OCI-LY7 (cell line): ENCODE measurements at regions not wholly inside any gene's neighbourhood (a gene's known extent, or its start where the extent isn't known, plus 50 kb on each side); places are given as distances from the start of the nearest gene placed in this dataset.

Experiments used
- BruUV-seq: library from RNA; stranded (reverse); fragments of 400-500 nt; replicated peaks from 2 replicates; lab custom pipeline; 2021; lab: Mats Ljungman, UMichigan
- CTCF ChIA-PET: fragments of 300-600 bp; sonication (Branson Sonifier 250); formaldehyde crosslinking; loops from one replicate; lab custom pipeline; 2022; ENCODE audit warnings: antibody characterized with exemption; ENCODE audit not compliant: unreplicated experiment; lab: Charles Lee
- POLR2A ChIA-PET: fragments of 300-600 bp; sonication (Branson Sonifier 250); formaldehyde crosslinking; loops from one replicate; lab custom pipeline; 2022; ENCODE audit warnings: antibody characterized with exemption; lab: Charles Lee
- DNase-seq: peaks from one replicate; pipeline ENCODE4 v3.0.0-alpha.2; 2015; ENCODE audit warnings: low spot score
- H2AFZ ChIP-seq: fragments of 200-600 bp; sonication (generic), shearing (Covaris generic); 2 replicates; pipeline ENCODE4 v1.6.1; 2014; ENCODE audit warnings: mild to moderate bottlenecking, antibody characterized with exemption, low read length, moderate library complexity
- H3K27ac ChIP-seq: fragments of 200-600 bp; sonication (generic); 2 replicates; pipeline ENCODE4 v1.5.1; 2014; ENCODE audit warnings: mixed run types, low read depth, mild to moderate bottlenecking, moderate library complexity, low read length, inconsistent platforms; ENCODE audit not compliant: poor library complexity, severe bottlenecking
- H3K36me3 ChIP-seq: fragments of 200-600 bp; sonication (generic); 2 replicates; pipeline ENCODE4 v1.6.1; 2014; ENCODE audit warnings: mild to moderate bottlenecking, antibody characterized with exemption, low read length, moderate library complexity, mixed read lengths; ENCODE audit not compliant: insufficient read depth
- H3K4me1 ChIP-seq: fragments of 200-600 bp; sonication (generic); 2 replicates; pipeline ENCODE4 v1.5.1; 2014; ENCODE audit warnings: mild to moderate bottlenecking, low read length; ENCODE audit not compliant: insufficient read depth, poor library complexity, severe bottlenecking
- H3K4me2 ChIP-seq: fragments of 200-600 bp; sonication (generic); 2 replicates; pipeline ENCODE4 v1.6.1; 2014; ENCODE audit warnings: mild to moderate bottlenecking, low read length
- H3K4me3 ChIP-seq: fragments of 200-600 bp; sonication (generic); 2 replicates; pipeline ENCODE4 v1.5.1; 2014; ENCODE audit warnings: mild to moderate bottlenecking, low read depth, low read length; ENCODE audit not compliant: poor library complexity, severe bottlenecking
- H3K79me2 ChIP-seq: fragments of 200-600 bp; sonication (generic); 2 replicates; pipeline ENCODE4 v1.6.1; 2016; ENCODE audit warnings: low read depth, mild to moderate bottlenecking, low read length, moderate library complexity, mixed read lengths; ENCODE audit not compliant: insufficient read depth
- H3K9me2 ChIP-seq: fragments of 200-600 bp; sonication (generic); 2 replicates; pipeline ENCODE4 v1.6.1; 2016; ENCODE audit warnings: mild to moderate bottlenecking, low read length, mixed read lengths; ENCODE audit not compliant: insufficient read depth
- H3K9me3 ChIP-seq: fragments of 200-600 bp; sonication (generic); 2 replicates; pipeline ENCODE4 v1.6.1; 2014; ENCODE audit warnings: mild to moderate bottlenecking, mixed run types, low read length, mixed read lengths
- H4K20me1 ChIP-seq: fragments of 200-600 bp; sonication (generic); 2 replicates; pipeline ENCODE4 v1.6.1; 2014; ENCODE audit warnings: mild to moderate bottlenecking, antibody characterized with exemption, low read length, moderate library complexity, mixed read lengths; ENCODE audit not compliant: insufficient read depth
- EZH2phosphoT487 ChIP-seq: fragments of 200-600 bp; sonication (generic); IDR thresholded peaks from 2 replicates; pipeline ENCODE4 v1.6.1; 2018; ENCODE audit warnings: low read depth, borderline replicate concordance, mild to moderate bottlenecking, mixed run types, antibody characterized with exemption, low read length, moderate library complexity, mixed read lengths
- intact Hi-C: fragments of 100-400 bp; cut with micrococcal nuclease; formaldehyde crosslinking; loops from one replicate; pipeline ENCODE4 v1.10.0; 2022; ENCODE audit not compliant: unreplicated experiment
- TF ChIP-seq, protein P1 (sequence below): fragments of 200-600 bp; sonication (generic); conservative IDR thresholded peaks from 2 replicates; pipeline ENCODE4 v1.5.1; 2014; ENCODE audit warnings: mild to moderate bottlenecking, antibody characterized with exemption, low read length, moderate library complexity, mixed read lengths

- no peaks in the 10 kb centered on the region for H3K9me2 ChIP-seq
- H3K79me2 ChIP-seq, result no peaks in the 10 kb centered on the region
- H3K4me1 ChIP-seq, result no peaks in the 10 kb centered on the region
- no peak for DNase-seq
- no peak overlapping the region for H3K27ac ChIP-seq
- ChIA-PET POLR2A (no interaction called here), CTCF (no interaction called here)
- H2AFZ ChIP-seq, result no peak overlapping the region
- intact Hi-C loops, result no loop called here
- TF ChIP-seq, protein P1, sequence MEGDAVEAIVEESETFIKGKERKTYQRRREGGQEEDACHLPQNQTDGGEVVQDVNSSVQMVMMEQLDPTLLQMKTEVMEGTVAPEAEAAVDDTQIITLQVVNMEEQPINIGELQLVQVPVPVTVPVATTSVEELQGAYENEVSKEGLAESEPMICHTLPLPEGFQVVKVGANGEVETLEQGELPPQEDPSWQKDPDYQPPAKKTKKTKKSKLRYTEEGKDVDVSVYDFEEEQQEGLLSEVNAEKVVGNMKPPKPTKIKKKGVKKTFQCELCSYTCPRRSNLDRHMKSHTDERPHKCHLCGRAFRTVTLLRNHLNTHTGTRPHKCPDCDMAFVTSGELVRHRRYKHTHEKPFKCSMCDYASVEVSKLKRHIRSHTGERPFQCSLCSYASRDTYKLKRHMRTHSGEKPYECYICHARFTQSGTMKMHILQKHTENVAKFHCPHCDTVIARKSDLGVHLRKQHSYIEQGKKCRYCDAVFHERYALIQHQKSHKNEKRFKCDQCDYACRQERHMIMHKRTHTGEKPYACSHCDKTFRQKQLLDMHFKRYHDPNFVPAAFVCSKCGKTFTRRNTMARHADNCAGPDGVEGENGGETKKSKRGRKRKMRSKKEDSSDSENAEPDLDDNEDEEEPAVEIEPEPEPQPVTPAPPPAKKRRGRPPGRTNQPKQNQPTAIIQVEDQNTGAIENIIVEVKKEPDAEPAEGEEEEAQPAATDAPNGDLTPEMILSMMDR, result no peak
- TF ChIP-seq EZH2phosphoT487, result no peak
- no peaks in the 10 kb centered on the region for H3K9me3 ChIP-seq
- no peaks in the 10 kb centered on the region for H3K36me3 ChIP-seq
- BruUV-seq, result no TSS peak
- no peak overlapping the region for H3K4me2 ChIP-seq
- no peaks in the 10 kb centered on the region for H4K20me1 ChIP-seq
- no peak overlapping the region for H3K4me3 ChIP-seq
Observed at GRCh38 chr7:33823913-33824312, 81.4 kb upstream of the BMPER start.

- BruUV-seq, result no TSS peak
Observed at GRCh38 chr7:33824911-33825459, 80.4 kb upstream of the BMPER start.

DNA sequence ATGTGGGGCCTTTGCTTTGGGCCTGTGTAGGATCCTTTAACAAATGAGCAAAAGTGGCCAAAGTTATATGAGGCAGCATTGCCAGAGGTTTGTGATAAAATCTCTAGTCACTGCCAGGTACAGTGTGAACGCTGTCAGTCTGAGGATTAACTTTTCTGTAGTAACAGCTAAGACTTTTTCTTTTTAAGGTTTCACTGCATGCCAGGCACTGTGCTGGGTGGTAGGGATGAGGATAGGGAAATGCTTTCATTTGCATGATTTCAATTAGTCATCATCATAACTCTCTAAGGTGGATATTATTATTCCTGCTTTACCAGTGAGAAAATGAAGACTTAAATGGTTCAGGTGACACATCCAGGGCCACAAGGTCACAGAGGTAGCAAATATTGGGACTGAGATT, 79.7 kb upstream of the BMPER start:
- CTCF ChIA-PET, result no interaction called here
- H3K36me3 ChIP-seq, result no peaks in the 10 kb centered on the region
- intact Hi-C loops, result no loop called here
- BruUV-seq, result no TSS peak
- H3K79me2 ChIP-seq, result no peaks in the 10 kb centered on the region
- no peaks in the 10 kb centered on the region for H4K20me1 ChIP-seq
- H2AFZ ChIP-seq, result no peak overlapping the region
- H3K4me2 ChIP-seq, result no peak overlapping the region
- H3K9me3 ChIP-seq, result no peaks in the 10 kb centered on the region
- POLR2A ChIA-PET, result no interaction called here
- no peaks in the 10 kb centered on the region for H3K9me2 ChIP-seq
- no peak overlapping the region for H3K27ac ChIP-seq
- DNase-seq, result no peak
- no peak for TF ChIP-seq EZH2phosphoT487
- TF ChIP-seq, protein P1, result no peak
- H3K4me1 ChIP-seq, result no peaks in the 10 kb centered on the region
- no peak overlapping the region for H3K4me3 ChIP-seq

More at GRCh38 chr7:33824911-33825459, 80.4 kb upstream of the BMPER start:
- Histone ChIP-seq H3K4me2 (no peak overlapping the region), H3K9me2 (no peaks in the 10 kb centered on the region), H3K36me3 (no peaks in the 10 kb centered on the region), H3K27ac (no peak overlapping the region), H3K9me3 (no peaks in the 10 kb centered on the region), H3K4me3 (no peak overlapping the region), H3K79me2 (no peaks in the 10 kb centered on the region), H2AFZ (no peak overlapping the region), H4K20me1 (no peaks in the 10 kb centered on the region), H3K4me1 (no peaks in the 10 kb centered on the region)
- intact Hi-C loops, result no loop called here
- CTCF ChIA-PET, result no interaction called here
- TF ChIP-seq, protein P1, result no peak
- no peak for TF ChIP-seq EZH2phosphoT487
- POLR2A ChIA-PET, result no interaction called here
- DNase-seq, result no peak
